ENCODE measurements at regions not wholly inside any gene's neighbourhood (a gene's known extent, or its start where the extent isn't known, plus 50 kb on each side); places are given as distances from the start of the nearest gene placed in this dataset.

DNA sequence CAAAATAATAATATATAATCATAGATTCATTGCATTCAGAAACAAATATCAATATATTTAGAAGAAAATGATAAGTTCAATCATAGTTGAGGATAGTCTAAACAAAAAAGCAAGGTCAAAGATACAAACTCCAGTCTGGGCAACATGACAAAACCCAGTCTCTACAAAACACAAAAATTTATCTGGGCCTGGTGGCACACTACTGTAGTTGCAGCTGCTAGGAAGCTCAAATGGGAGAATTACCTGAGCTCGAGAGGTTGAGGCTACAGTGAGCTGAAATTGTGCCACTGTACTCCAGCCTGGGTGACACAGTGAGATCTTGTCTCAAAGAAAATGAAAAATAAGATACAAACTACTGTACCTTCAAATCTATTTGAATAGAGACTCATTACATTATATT lies 52.7 kb upstream of the ANXA10 start:
- Mint-ChIP-seq H3K4me3 (no peak overlapping the region), H3K27me3 (no peaks in the 10 kb centered on the region), H3K9me3 (peaks cover 0 to 2% of the 10 kb centered on the region in 2 donors), H3K4me1 (ENCODE audit: low read depth in 2 of 2) (no peaks in the 10 kb centered on the region), H3K36me3 (ENCODE audit: insufficient read depth) (no peaks in the 10 kb centered on the region), H3K27ac (no peak overlapping the region)
- DNase-seq (no peak), ATAC-seq (replicated peaks) (no peak)
